ENCODE measurements at regions not wholly inside any gene's neighbourhood (a gene's known extent, or its start where the extent isn't known, plus 50 kb on each side); places are given as distances from the start of the nearest gene placed in this dataset.
A peak's percentile ranks its signal among the peaks of the same experiment; 100 is the strongest.

DNA sequence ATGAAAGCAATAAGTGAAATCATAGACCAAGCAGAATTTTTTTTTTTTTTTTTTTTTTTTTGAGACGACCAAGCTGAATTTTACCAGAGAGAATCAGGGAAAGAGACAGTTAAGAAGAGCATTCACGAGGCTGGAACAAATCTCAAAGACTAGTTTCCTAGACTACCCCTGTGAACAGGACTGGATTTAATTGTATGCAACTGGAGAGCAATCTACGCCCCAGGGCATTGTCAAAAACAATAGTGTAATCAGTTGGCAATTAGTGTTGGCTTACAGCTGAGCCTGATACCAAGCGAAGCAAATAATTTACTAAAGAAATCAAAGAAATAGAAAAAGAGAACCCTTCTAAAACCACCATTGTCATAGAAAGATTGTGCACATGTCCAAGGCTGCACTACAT, 232.9 kb upstream of the CPNE8 start:
- H3K4me3 ChIP-seq (replicated peaks in 1 of 2; ENCODE audit: low read depth in 2 of 2, low read length in 2 of 2), result no peak overlapping the region
- no peak for DNase-seq (ENCODE audit: low read depth in 2 of 2)
- TF ChIP-seq, protein P1, sequence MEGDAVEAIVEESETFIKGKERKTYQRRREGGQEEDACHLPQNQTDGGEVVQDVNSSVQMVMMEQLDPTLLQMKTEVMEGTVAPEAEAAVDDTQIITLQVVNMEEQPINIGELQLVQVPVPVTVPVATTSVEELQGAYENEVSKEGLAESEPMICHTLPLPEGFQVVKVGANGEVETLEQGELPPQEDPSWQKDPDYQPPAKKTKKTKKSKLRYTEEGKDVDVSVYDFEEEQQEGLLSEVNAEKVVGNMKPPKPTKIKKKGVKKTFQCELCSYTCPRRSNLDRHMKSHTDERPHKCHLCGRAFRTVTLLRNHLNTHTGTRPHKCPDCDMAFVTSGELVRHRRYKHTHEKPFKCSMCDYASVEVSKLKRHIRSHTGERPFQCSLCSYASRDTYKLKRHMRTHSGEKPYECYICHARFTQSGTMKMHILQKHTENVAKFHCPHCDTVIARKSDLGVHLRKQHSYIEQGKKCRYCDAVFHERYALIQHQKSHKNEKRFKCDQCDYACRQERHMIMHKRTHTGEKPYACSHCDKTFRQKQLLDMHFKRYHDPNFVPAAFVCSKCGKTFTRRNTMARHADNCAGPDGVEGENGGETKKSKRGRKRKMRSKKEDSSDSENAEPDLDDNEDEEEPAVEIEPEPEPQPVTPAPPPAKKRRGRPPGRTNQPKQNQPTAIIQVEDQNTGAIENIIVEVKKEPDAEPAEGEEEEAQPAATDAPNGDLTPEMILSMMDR (IDR thresholded peaks at IDR 0.05; ENCODE audit: low read depth, low read length), result no peak

DNA sequence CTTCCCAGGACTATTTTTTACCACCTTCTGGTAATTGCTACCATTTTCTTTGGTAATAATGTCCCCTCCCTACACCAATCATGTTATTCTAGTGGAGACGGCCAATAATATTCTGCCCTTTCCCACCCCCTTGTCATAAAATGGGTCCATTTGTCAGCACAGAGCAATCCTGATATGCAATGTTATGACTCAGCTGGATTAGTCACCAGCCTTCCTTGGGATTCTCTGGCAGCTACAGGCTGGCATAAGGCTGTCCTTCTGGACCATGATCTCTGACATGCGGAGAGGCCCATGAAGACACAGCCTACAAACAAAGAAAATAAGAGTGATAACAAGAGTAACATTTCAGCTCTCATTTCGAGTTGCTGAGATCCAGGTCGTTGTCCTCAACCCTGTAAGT, 222.0 kb upstream of the CPNE8 start:
- DNase-seq (ENCODE audit: low read depth in 2 of 2), result peak; percentile 9 to 19
- H3K4me3 ChIP-seq (replicated peaks in 1 of 2; ENCODE audit: low read depth in 2 of 2, low read length in 2 of 2), result no peak overlapping the region
- TF ChIP-seq, protein P1 (IDR thresholded peaks at IDR 0.05; ENCODE audit: low read depth, low read length), result no peak

- TF ChIP-seq, protein P1 (IDR thresholded peaks at IDR 0.05; ENCODE audit: low read depth, low read length), result no peak
- DNase-seq (ENCODE audit: low read depth in 2 of 2), result no peak
These were observed 220.2 kb upstream of the CPNE8 start for GRCh38 chr12:39125566-39125965.

GRCh38 chr12:39124768-39125167, 219.4 kb upstream of the CPNE8 start:
- TF ChIP-seq, protein P1 (IDR thresholded peaks at IDR 0.05; ENCODE audit: low read depth, low read length), result no peak
- H3K4me3 ChIP-seq (replicated peaks in 1 of 2; ENCODE audit: low read depth in 2 of 2, low read length in 2 of 2), result no peak overlapping the region
- DNase-seq (ENCODE audit: low read depth in 2 of 2), result no peak

More at GRCh38 chr12:39125566-39125965, 220.2 kb upstream of the CPNE8 start:
- no peak overlapping the region for H3K4me3 ChIP-seq (replicated peaks in 1 of 2; ENCODE audit: low read depth in 2 of 2, low read length in 2 of 2)

- no peak for DNase-seq (ENCODE audit: low read depth in 2 of 2)
- TF ChIP-seq, protein P1 (IDR thresholded peaks at IDR 0.05; ENCODE audit: low read depth, low read length), result no peak
These were observed 218.3 kb upstream of the CPNE8 start for GRCh38 chr12:39123580-39124253.

GRCh38 chr12:39122562-39123204, 217.3 kb upstream of the CPNE8 start:
- TF ChIP-seq, protein P1 (IDR thresholded peaks at IDR 0.05; ENCODE audit: low read depth, low read length), result no peak
- H3K4me3 ChIP-seq (replicated peaks in 1 of 2; ENCODE audit: low read depth in 2 of 2, low read length in 2 of 2), result no peak overlapping the region
- no peak for DNase-seq (ENCODE audit: low read depth in 2 of 2)

More at GRCh38 chr12:39123580-39124253, 218.3 kb upstream of the CPNE8 start:
- H3K4me3 ChIP-seq (replicated peaks in 1 of 2; ENCODE audit: low read depth in 2 of 2, low read length in 2 of 2), result no peak overlapping the region

All from cardiac fibroblast (primary cell).